HG02642 (cell line): ENCODE measurements at regions not wholly inside any gene's neighbourhood (a gene's known extent, or its start where the extent isn't known, plus 50 kb on each side); places are given as distances from the start of the nearest gene placed in this dataset.

Source experiments
- ATAC-seq: cut with Tn5 transposase; IDR thresholded peaks from one replicate; pipeline ENCODE4 v1.9.1; 2021; ENCODE audit warnings: mild to moderate bottlenecking; ENCODE audit not compliant: unreplicated experiment, poor library complexity

DNA sequence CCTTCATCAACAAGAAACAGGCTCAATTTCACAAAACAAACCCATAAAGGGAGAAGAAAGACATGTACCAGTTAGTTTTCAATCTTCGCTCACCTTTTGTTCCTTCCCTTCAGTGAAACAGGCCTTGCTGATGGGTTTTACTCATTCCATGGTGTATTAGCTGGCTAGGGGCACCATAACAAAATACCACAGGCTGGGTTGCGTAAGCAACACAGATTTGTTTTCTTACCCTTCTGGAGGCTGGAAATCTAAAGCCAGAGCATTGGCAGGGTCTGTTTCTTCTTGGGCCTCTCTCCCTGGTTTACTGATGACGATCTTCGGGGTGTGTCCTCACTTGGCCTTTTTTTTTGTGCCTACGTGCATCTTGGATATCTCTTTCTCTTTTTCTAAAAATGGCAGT, 383.4 kb upstream of the RBFOX1 start:
- ATAC-seq: no peak

- no peak for ATAC-seq
Measured at GRCh38 chr16:6947291-6947690, 385.4 kb upstream of the RBFOX1 start.

GRCh38 chr16:6946802-6947201, 385.8 kb upstream of the RBFOX1 start:
- no peak for ATAC-seq

DNA sequence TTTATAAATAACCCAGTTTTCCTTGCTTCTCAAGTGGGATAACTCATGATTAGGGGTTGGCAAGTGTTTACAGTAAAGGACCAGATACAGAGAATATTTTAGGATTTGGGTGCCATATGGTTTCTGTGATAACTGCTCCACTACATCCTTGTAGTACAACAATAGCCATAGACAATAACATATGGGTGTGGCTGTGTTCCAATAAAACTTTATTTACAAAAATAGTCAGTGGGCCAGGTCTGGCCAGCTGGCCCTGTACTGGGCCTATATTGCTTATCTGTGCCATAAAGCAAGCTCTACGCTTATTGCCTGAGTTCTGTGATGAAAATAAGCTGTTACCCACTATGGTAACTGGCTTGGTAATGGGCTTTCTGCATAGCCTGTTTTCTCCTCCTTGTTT, 386.5 kb upstream of the RBFOX1 start:
- ATAC-seq: no peak

DNA sequence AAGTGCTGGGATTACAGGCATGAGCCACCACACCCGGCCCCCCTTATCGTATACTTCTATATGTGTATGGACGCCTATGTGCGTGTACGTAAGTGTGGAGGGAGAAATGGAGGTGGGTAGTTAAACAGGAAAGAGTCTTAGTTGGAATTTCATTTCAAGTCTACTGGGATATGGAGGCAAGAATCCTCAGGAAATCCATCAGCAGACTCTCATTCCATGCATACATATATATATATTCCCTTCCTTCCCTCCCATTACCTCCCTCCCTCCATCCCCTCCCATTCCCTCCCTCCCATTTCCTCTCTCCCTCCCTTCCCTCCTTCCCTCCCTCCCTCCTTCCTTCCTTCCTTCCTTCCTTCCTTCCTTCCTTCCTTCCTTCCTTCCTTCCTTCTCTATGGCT, 391.7 kb upstream of the RBFOX1 start:
- ATAC-seq: no peak

- ATAC-seq: no peak
Measured at GRCh38 chr16:6937641-6938040, 395.0 kb upstream of the RBFOX1 start.

DNA sequence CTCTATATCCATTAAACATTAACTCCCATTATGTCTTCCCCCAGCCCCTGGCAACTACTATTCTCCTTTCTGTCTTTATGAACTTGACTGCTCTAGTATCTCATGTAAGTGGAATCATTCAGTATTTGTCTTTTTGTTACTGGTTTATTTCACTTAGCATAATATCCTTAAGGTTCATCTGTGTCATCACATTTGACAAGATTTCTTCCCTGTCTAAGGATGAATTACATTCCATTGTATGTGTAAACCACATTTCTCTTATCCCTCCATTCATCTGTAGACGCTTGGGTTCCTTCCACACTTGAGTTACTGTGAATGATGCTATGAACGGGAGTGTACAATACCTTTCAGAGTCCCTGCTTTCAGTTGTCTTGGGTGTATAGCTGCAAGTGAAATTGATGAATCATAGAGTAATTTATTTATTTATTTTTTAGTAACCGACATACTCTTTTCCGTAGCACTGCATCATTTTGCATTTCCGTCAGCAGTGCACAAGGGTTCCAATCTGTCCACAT, 399.7 kb upstream of the RBFOX1 start:
- ATAC-seq: no peak

- ATAC-seq: no peak
Measured at GRCh38 chr16:6929868-6930267, 402.8 kb upstream of the RBFOX1 start.

- no peak for ATAC-seq
Measured at GRCh38 chr16:6926762-6927161, 405.9 kb upstream of the RBFOX1 start.

DNA sequence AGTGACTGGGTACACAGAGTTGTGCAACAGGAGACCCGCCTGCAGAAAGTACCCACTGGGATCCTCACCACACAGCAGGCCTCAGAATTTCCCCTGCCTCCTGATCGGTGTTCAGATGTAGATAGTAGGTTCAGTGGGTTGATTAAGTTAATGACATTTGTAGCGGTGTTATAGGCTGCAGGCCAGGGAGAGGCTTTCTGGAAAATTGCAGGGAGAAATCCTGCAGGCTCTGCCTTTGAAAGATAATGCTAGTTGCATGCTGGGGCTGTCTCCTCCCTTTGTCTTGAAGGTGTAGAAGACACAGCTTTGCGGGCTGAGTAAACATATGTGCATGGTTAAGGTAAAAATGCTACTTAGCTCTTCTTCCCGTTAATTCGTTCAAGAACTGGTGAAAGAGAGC, 406.3 kb upstream of the RBFOX1 start:
- ATAC-seq: no peak

GRCh38 chr16:6918646-6919045, 414.0 kb upstream of the RBFOX1 start:
- no peak for ATAC-seq

DNA sequence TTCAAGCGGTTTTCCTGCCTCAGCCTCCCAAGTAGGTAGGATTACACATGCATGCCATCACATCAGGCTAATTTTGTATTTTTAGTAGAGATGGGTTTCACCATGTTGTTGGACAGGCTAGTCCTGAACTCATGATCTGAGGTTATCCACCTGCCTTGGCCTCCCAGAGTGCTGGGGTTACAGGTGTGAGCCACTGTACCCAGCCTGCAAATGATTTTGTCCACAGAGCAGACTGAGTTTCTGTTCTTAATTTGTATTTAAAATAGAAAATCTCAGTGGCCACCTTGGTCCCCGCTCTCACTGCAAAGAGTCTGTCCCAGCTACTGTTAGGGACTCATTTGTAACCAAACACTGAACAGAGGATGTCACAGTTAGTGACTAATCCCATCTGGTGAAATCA, 415.7 kb upstream of the RBFOX1 start:
- ATAC-seq: no peak

DNA sequence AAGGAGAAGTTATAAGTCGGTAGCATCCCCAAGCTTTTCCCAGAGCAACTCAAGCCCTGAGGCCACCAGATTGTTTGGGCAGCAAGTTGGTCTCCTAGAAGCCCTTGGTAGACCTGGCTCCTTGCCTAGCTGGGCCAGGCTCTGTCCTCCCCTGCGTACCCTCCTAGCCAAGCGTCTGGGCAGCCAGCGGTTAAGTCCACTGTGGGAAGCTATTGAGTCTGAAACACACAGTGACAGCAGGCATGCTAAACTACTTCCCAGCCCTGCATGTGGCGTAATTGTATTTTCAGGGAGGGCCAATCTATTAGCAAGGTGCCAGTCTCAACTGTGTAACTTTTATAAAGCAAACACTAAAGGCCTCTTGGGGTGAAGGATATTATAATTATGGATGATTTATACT, 419.1 kb upstream of the RBFOX1 start:
- no peak for ATAC-seq

DNA sequence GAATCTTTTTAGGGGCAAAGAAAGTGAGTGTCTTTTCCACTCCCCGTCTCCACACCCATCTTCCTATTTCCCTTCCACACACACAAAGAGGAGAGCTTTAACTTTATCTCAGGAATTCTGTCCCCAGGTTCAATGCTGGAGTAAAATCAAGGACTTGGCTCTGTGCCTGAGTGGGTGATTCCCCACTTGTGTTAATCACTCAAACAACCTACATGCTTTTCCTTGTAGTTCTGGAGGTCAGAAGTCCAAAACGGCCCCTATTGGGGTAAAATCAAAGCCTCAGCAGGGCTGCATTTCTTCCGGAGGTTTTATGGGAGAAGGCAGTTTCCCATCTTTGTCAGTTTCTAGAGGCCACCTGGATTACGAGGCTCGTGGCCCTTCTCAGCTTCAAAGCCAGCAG, 422.3 kb upstream of the RBFOX1 start:
- ATAC-seq: no peak

DNA sequence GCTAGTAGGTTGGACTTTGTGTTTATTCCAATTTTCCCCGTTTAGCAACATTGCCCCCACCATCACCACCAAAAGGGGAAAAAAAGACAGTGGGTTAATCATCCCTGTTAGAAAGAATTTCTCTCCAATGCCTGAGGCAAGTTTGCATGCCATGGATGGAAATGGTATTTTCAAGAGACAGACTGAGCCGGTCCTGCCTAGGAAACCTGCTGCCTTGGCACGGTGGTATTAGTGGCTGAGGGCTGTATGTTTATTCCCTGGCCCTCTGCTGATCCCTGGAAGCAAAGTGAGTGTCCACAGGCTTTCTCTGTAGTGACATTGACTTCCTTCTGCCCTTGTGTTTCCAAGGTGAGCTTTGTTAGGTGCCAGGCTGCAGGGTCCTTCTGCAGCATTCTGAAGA, 427.0 kb upstream of the RBFOX1 start:
- ATAC-seq: no peak

DNA sequence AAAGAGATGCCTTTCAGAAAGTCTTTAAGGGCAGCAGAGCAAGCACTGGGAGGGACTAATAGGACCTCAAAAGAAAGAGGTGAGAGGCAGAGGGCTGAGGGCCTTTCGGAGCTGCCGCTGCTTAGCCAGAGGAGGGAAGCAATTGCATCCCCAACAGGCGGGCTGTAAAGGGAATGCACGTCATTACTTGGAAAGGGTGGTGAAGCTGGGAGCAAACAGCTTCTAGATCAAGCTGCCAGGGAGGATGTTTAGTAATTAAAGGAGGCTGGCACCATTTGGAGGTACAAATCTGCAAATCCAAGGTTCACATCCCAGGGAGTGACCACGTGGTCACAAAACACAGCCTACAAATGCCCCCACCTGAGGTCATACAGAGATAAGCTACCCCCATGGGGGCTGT, 429.0 kb upstream of the RBFOX1 start:
- no peak for ATAC-seq

- ATAC-seq: no peak
Measured at GRCh38 chr16:6898896-6899295, 433.7 kb upstream of the RBFOX1 start.

GRCh38 chr16:6897876-6898485, 434.7 kb upstream of the RBFOX1 start:
- ATAC-seq: no peak

DNA sequence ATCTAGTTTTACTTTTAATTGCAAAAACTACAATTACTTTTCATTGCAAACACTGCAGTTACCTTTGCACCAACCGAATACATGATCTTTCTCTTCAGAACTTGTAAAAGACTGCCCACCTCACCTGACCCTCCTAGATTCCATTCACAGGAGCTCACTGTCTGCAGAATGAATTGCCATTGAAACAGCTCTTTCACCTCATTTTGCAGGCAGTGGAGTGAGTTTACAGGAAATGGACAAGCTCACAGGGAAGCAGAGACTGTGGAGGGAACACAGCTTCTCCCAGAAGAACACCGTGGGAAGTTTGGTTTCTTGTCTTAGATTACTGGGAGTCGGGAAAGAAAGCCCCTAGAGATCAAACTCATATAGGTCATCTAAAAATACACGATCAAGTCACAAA, 439.7 kb upstream of the RBFOX1 start:
- ATAC-seq: no peak

DNA sequence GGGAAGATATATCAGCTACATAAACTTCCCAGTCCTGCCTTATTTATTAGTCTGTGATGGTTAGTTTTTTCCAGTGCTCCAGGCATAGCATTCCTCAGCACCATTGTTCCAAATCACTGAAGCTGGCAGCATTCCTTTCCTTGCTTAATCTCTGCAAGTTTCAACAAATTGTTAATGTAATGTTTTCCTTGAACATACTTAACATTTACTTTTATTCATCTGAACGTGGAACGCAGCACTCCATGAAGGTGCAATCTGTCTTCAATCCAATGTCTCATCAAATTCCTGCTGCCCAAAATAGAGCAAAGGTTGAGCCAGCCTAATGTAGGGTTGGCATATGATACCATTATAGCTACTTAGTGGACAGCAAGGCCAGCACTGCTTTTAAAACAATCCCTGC, 441.1 kb upstream of the RBFOX1 start:
- no peak for ATAC-seq

- no peak for ATAC-seq
Measured at GRCh38 chr16:6888531-6888930, 444.1 kb upstream of the RBFOX1 start.

GRCh38 chr16:6884002-6884401, 448.6 kb upstream of the RBFOX1 start:
- ATAC-seq: no peak

GRCh38 chr16:6880263-6880662, 452.4 kb upstream of the RBFOX1 start:
- ATAC-seq: no peak
